DOHH2 (cell line): ENCODE measurements at regions not wholly inside any gene's neighbourhood (a gene's known extent, or its start where the extent isn't known, plus 50 kb on each side); places are given as distances from the start of the nearest gene placed in this dataset.

Experiments
- H3F3A ChIP-seq: fragments of 200-600 bp; sonication (generic), shearing (Covaris generic); 2 replicates; pipeline ENCODE4 v1.6.0; 2016; ENCODE audit warnings: antibody characterized with exemption, mild to moderate bottlenecking; ENCODE audit not compliant: control insufficient read depth, insufficient read depth
- H3K27ac ChIP-seq: fragments of 200-600 bp; sonication (generic); 2 replicates; pipeline ENCODE4 v1.5.1; 2014; ENCODE audit warnings: low read depth, mild to moderate bottlenecking, low read length, moderate library complexity
- H3K27me3 ChIP-seq: fragments of 200-600 bp; sonication (generic); 2 replicates; pipeline ENCODE4 v1.6.1; 2014; ENCODE audit warnings: mild to moderate bottlenecking, low read length, mixed read lengths; ENCODE audit not compliant: control insufficient read depth
- H3K36me3 ChIP-seq: fragments of 200-600 bp; sonication (generic); 2 replicates; pipeline ENCODE4 v1.6.1; 2014; ENCODE audit warnings: mild to moderate bottlenecking, low read length, moderate library complexity, mixed read lengths; ENCODE audit not compliant: control insufficient read depth
- H3K4me1 ChIP-seq: fragments of 200-600 bp; sonication (generic); 2 replicates; pipeline ENCODE4 v1.6.1; 2014; ENCODE audit warnings: mild to moderate bottlenecking, low read length, mixed read lengths; ENCODE audit not compliant: control insufficient read depth
- H3K4me2 ChIP-seq: fragments of 200-600 bp; sonication (generic); 2 replicates; pipeline ENCODE4 v1.6.0; 2014; ENCODE audit warnings: mild to moderate bottlenecking, low read length, moderate library complexity
- H3K4me3 ChIP-seq: fragments of 200-600 bp; sonication (generic); 2 replicates; pipeline ENCODE4 v1.5.1; 2014; ENCODE audit warnings: mild to moderate bottlenecking, low read length, mixed read lengths
- H3K79me2 ChIP-seq: fragments of 200-600 bp; sonication (generic); 2 replicates; pipeline ENCODE4 v1.6.1; 2014; ENCODE audit warnings: mild to moderate bottlenecking, low read length, mixed read lengths; ENCODE audit not compliant: control insufficient read depth
- H3K9me2 ChIP-seq: fragments of 200-600 bp; sonication (generic); replicated peaks from 2 replicates; pipeline ENCODE4 v1.6.1; 2014; ENCODE audit warnings: mild to moderate bottlenecking, low read length, mixed read lengths; ENCODE audit not compliant: control insufficient read depth
- H3K9me3 ChIP-seq: fragments of 200-600 bp; sonication (generic); 2 replicates; pipeline ENCODE4 v1.6.1; 2014; ENCODE audit warnings: antibody characterized with exemption, low read length, mixed read lengths; ENCODE audit not compliant: control insufficient read depth, insufficient read depth
- H4K20me1 ChIP-seq: fragments of 200-600 bp; sonication (generic); 2 replicates; pipeline ENCODE4 v1.6.0; 2014; ENCODE audit warnings: low read depth, mild to moderate bottlenecking, antibody characterized with exemption, low read length, moderate library complexity; ENCODE audit not compliant: control insufficient read depth, insufficient read depth
- CTCF ChIP-seq: fragments of 200-600 bp; sonication (generic); IDR thresholded peaks from one replicate; pipeline ENCODE4 v1.5.1; 2014; ENCODE audit warnings: antibody characterized with exemption, mild to moderate bottlenecking, low read depth, low read length; ENCODE audit not compliant: poor library complexity, severe bottlenecking
- EZH2phosphoT487 ChIP-seq: fragments of 200-600 bp; sonication (generic); IDR thresholded peaks from 2 replicates; pipeline ENCODE4 v1.6.1; 2017; ENCODE audit warnings: borderline replicate concordance, mild to moderate bottlenecking, antibody characterized with exemption, low read length, moderate library complexity, mixed read lengths

DNA sequence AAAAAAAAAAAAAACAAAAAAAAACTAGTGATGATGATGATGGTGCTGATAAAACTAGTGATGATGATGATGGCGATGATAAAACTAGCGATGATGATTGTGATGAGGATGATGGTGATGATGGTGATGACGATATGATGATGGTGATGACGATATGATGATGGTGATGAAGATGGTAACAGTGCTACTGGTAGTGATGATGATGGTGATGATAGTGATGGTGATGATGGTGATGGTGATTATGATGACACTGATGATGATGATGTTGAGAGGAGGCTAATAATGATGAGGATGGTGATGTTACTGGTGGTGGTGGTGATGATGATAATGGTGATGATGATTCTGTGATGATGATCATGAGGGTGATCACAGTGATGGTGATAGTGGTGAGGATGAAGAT is 345.5 kb upstream of the CDH4 start:
- Histone ChIP-seq H4K20me1 (no peaks in the 10 kb centered on the region), H3K9me3 (no peaks in the 10 kb centered on the region; the same call in 1 of the 2 replicates), H3K9me2 (no peaks in the 10 kb centered on the region), H3K36me3 (no peaks in the 10 kb centered on the region), H3K4me3 (no peak overlapping the region), H3K4me1 (no peaks in the 10 kb centered on the region), H3K4me2 (no peak overlapping the region), H3K27ac (no peak overlapping the region), H3K27me3 (no peaks in the 10 kb centered on the region), H3F3A (no peaks in the 10 kb centered on the region), H3K79me2 (no peaks in the 10 kb centered on the region)
- TF ChIP-seq EZH2phosphoT487 (no peak), CTCF (no peak)

DNA sequence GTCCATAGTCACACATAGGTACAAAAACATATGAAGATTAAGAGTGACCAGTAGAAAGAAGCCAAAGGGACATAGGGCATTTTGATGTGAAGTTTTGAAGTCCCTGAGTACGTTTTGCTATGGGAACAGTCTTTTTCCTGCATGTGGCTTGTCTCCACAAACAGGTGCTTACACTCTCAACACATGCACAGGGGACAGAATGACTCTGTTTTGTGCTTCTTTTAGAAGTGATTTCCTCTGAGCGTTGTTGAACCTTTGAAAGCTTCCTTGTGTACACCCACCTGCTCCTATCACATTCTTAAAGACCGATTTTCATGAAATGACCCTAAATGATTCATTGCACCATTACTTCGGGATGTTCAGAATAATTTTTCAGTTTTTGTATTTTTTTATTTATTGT is 338.8 kb upstream of the CDH4 start:
- H3K9me3 ChIP-seq: no peaks in the 10 kb centered on the region; the same call in 1 of the 2 replicates
- no peaks in the 10 kb centered on the region for H3K4me1 ChIP-seq
- H3K4me2 ChIP-seq: no peak overlapping the region
- no peaks in the 10 kb centered on the region for H3K36me3 ChIP-seq
- no peaks in the 10 kb centered on the region for H3K9me2 ChIP-seq
- no peaks in the 10 kb centered on the region for H3K79me2 ChIP-seq
- H3K27ac ChIP-seq: no peak overlapping the region
- no peak for TF ChIP-seq CTCF
- TF ChIP-seq EZH2phosphoT487: no peak
- no peaks in the 10 kb centered on the region for H4K20me1 ChIP-seq
- H3K27me3 ChIP-seq: no peaks in the 10 kb centered on the region
- no peaks in the 10 kb centered on the region for H3F3A ChIP-seq
- no peak overlapping the region for H3K4me3 ChIP-seq

- Histone ChIP-seq H3K4me2 (no peak overlapping the region), H3K27me3 (no peaks in the 10 kb centered on the region), H4K20me1 (no peaks in the 10 kb centered on the region), H3K4me1 (no peaks in the 10 kb centered on the region), H3K79me2 (no peaks in the 10 kb centered on the region), H3K4me3 (no peak overlapping the region), H3K27ac (no peak overlapping the region), H3K9me3 (no peaks in the 10 kb centered on the region), H3K9me2 (no peaks in the 10 kb centered on the region), H3F3A (no peaks in the 10 kb centered on the region), H3K36me3 (no peaks in the 10 kb centered on the region)
- TF ChIP-seq EZH2phosphoT487 (no peak), CTCF (no peak)
Measured at GRCh38 chr20:60921022-60921622, 330.9 kb upstream of the CDH4 start.
